CD4-positive, alpha-beta memory T cell (primary cell): ENCODE measurements at regions not wholly inside any gene's neighbourhood (a gene's known extent, or its start where the extent isn't known, plus 50 kb on each side); places are given as distances from the start of the nearest gene placed in this dataset.

ENCODE experiments used
- CTCF ChIA-PET: fragments of 350-600 bp; sonication (Branson Sonifier 250); formaldehyde crosslinking; loops from one replicate; lab custom pipeline; 2021; ENCODE audit warnings: inconsistent platforms; ENCODE audit not compliant: partially characterized antibody; lab: Charles Lee
- POLR2A ChIA-PET: fragments of 350-600 bp; sonication (Branson Sonifier 250); formaldehyde crosslinking; loops from one replicate; lab custom pipeline; 2021; ENCODE audit not compliant: partially characterized antibody; lab: Charles Lee
- DNase-seq, 5 donors: peaks; one replicate each; pipeline versions ENCODE4 v3.0.0 to v3.0.0-alpha.2; 2020 to 2022; ENCODE audit warnings: mixed read lengths in 1 of 5
- H3K27ac ChIP-seq: one replicate; pipeline ENCODE4 v1.7.0; 2013; ENCODE audit warnings: low read depth, low read length
- H3K27me3 ChIP-seq: 2 replicates; pipeline ENCODE4 v1.7.0; 2013; ENCODE audit warnings: mild to moderate bottlenecking, low read length, moderate library complexity; ENCODE audit not compliant: insufficient read depth
- H3K36me3 ChIP-seq: 2 replicates; pipeline ENCODE4 v1.7.0; 2013; ENCODE audit warnings: mild to moderate bottlenecking, low read length, moderate library complexity; ENCODE audit not compliant: insufficient read depth
- H3K4me1 ChIP-seq: 2 replicates; pipeline ENCODE4 v1.7.0; 2013; ENCODE audit warnings: mild to moderate bottlenecking, low read length, moderate library complexity; ENCODE audit not compliant: insufficient read depth
- H3K4me3 ChIP-seq, 2 donors: one replicate each; pipeline ENCODE4 v1.7.0; 2013; ENCODE audit warnings: low read length in 2 of 2, mild to moderate bottlenecking in 1 of 2
- H3K9me3 ChIP-seq, 2 donors: one replicate each; pipeline ENCODE4 v1.7.0; 2013; ENCODE audit warnings: low read length in 2 of 2, control low read depth in 1 of 2; ENCODE audit not compliant: control insufficient read depth in 1 of 2
- H3K27ac Mint-ChIP-seq, 7 donors: one replicate each; pipeline ENCODE4 v1.8.0; 2020 to 2021; ENCODE audit warnings: mixed read lengths in 7 of 7, mild to moderate bottlenecking in 6 of 7, inconsistent platforms in 3 of 7, moderate library complexity in 3 of 7
- H3K27me3 Mint-ChIP-seq, 2 donors: one replicate each; pipeline ENCODE4 v1.8.0; 2020 to 2021; ENCODE audit warnings: mixed read lengths in 2 of 2
- H3K36me3 Mint-ChIP-seq, 2 donors: one replicate each; pipeline ENCODE4 v1.8.0; 2020 to 2021; ENCODE audit warnings: mixed read lengths in 2 of 2, inconsistent platforms in 1 of 2, mild to moderate bottlenecking in 1 of 2
- H3K4me1 Mint-ChIP-seq, 4 donors: one replicate each; pipeline ENCODE4 v1.8.0; 2020 to 2021; ENCODE audit warnings: mixed read lengths in 4 of 4, mild to moderate bottlenecking in 1 of 4
- H3K4me3 Mint-ChIP-seq, 8 donors: one replicate each; pipeline ENCODE4 v1.8.0; 2020 to 2021; ENCODE audit warnings: mixed read lengths in 8 of 8, mild to moderate bottlenecking in 7 of 8, moderate library complexity in 6 of 8, inconsistent platforms in 3 of 8
- H3K9me3 Mint-ChIP-seq, 8 donors: one replicate each; pipeline ENCODE4 v1.8.0; 2020 to 2021; ENCODE audit warnings: mixed read lengths in 8 of 8, mild to moderate bottlenecking in 5 of 8, inconsistent platforms in 3 of 8, moderate library complexity in 1 of 8
- intact Hi-C: fragments of 100-400 bp; cut with micrococcal nuclease; formaldehyde crosslinking; loops from one replicate; pipeline ENCODE4 v1.15.1; 2023

DNA sequence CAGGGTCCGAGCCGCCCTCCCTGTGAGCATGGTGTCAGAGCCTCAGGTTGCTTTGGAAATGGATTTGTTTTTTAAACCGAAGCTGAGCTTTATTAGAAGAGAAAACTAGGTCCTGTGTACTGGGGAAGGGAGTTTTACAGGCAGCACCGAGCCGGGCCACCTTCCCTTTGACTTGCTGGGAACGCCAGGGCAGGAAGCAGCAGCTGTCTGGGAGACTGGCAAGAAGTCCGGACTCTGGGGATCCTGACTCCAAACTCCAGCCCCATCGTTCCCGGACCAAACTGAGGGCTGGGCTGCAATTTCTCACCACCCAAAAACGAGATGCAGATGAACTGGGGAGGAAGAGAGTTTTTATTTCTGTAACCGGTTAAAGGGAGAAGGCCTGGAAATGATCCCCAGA is 214.9 kb upstream of the KCNG1 start:
- ChIA-PET POLR2A (no interaction called here), CTCF (no interaction called here)
- no peak overlapping the region for H3K4me3 Mint-ChIP-seq
- intact Hi-C loops, result no loop called here
- H3K27ac Mint-ChIP-seq, result no peak overlapping the region
- peaks cover 0 to 10% (median 6%) of the 10 kb centered on the region in 8 donors for H3K9me3 Mint-ChIP-seq
- no peaks in the 10 kb centered on the region for H3K4me1 ChIP-seq
- H3K36me3 ChIP-seq, result no peaks in the 10 kb centered on the region
- no peak for DNase-seq
- H3K4me1 Mint-ChIP-seq, result no peaks in the 10 kb centered on the region
- H3K27ac ChIP-seq, result no peak overlapping the region
- H3K4me3 ChIP-seq, result no peak overlapping the region
- H3K27me3 ChIP-seq, result no peaks in the 10 kb centered on the region
- H3K36me3 Mint-ChIP-seq, result no peaks in the 10 kb centered on the region
- H3K9me3 ChIP-seq, result no peaks in the 10 kb centered on the region
- H3K27me3 Mint-ChIP-seq, result peaks cover 18 to 25% of the 10 kb centered on the region in 2 donors

DNA sequence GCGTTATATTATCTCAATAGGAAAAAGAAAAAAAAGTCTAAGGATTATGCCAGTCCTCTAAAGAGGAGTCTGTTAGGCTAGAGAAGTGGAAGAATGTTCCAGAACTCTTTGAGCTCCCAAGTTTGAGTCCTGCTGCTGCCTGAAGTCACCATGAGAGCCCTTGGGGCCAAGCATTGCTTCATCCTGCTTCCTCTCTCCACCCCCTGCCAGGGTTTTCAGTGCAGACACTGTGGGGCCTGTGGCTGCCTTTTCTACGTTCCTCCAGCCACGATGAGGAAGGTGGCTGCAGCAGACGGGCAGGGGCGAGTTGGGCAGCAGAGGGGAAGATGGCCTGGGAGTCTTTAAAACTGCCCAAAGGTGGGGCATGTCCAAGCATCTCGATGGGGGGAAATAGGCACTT is 214.4 kb upstream of the KCNG1 start:
- Mint-ChIP-seq H3K9me3 (peaks cover 0 to 6% (median 4%) of the 10 kb centered on the region in 8 donors), H3K27ac (no peak overlapping the region), H3K36me3 (no peaks in the 10 kb centered on the region), H3K4me1 (no peaks in the 10 kb centered on the region), H3K4me3 (no peak overlapping the region), H3K27me3 (peaks cover 18 to 25% of the 10 kb centered on the region in 2 donors)
- CTCF ChIA-PET, result no interaction called here
- DNase-seq, result no peak
- Histone ChIP-seq H3K27me3 (no peaks in the 10 kb centered on the region), H3K4me3 (no peak overlapping the region), H3K36me3 (no peaks in the 10 kb centered on the region), H3K4me1 (no peaks in the 10 kb centered on the region), H3K27ac (no peak overlapping the region), H3K9me3 (no peaks in the 10 kb centered on the region)
- intact Hi-C loops, result no loop called here
- POLR2A ChIA-PET, result no interaction called here

DNA sequence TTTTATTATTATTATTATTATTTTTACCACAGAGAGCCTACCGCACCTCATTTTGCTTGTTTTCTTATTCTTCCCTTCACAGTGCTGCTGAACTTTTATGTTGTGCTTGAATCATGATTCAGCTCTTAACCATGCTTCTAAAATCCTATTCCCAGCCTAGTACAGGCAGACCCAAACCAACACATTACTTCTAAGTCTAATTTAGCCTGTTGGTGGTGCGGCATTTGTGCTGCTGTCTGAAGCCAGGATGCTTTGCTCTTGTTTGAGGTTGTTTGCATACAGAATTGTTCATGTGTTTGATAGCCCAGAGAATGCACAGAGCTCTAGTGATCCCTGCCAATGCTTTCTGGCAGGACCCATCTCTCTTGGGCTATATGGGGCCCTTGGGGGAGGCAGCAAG is 213.5 kb upstream of the KCNG1 start:
- Mint-ChIP-seq H3K27me3 (peaks cover 17 to 29% of the 10 kb centered on the region in 2 donors), H3K27ac (no peak overlapping the region), H3K4me1 (no peaks in the 10 kb centered on the region), H3K36me3 (no peaks in the 10 kb centered on the region), H3K4me3 (no peak overlapping the region), H3K9me3 (peaks cover 0 to 2% (median 0%) of the 10 kb centered on the region in 8 donors)
- H3K27me3 ChIP-seq, result peaks cover 1% of the 10 kb centered on the region
- ChIA-PET CTCF (no interaction called here), POLR2A (no interaction called here)
- no peak overlapping the region for H3K27ac ChIP-seq
- H3K9me3 ChIP-seq, result no peaks in the 10 kb centered on the region
- no peaks in the 10 kb centered on the region for H3K4me1 ChIP-seq
- no peak overlapping the region for H3K4me3 ChIP-seq
- H3K36me3 ChIP-seq, result no peaks in the 10 kb centered on the region
- no peak for DNase-seq
- intact Hi-C loops, result no loop called here

DNA sequence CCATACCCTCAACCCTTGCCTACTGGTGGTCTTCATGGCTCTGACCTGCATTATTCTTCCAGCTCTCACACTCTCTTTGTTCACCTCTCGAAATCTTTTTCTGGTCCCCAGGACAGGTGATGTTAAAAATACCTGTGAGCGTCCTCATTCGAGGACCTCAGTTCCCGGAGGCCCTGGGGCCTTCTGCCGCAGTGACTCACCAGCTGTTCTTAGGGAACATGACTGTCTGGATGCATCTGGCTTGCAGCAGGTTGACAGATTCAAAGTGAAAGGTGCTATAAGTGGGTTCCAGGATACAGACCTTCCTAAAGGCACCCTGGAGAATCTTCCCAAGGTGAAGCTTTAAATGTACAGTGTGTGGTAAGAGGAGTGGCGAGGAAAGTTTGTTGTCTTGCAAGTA is 210.4 kb upstream of the KCNG1 start:
- Histone ChIP-seq H3K27me3 (peaks cover 4% of the 10 kb centered on the region), H3K9me3 (no peaks in the 10 kb centered on the region), H3K4me1 (no peaks in the 10 kb centered on the region), H3K36me3 (no peaks in the 10 kb centered on the region), H3K27ac (no peak overlapping the region), H3K4me3 (no peak overlapping the region)
- ChIA-PET POLR2A (no interaction called here), CTCF (no interaction called here)
- Mint-ChIP-seq H3K36me3 (no peaks in the 10 kb centered on the region), H3K27ac (no peak overlapping the region), H3K4me3 (no peak overlapping the region), H3K27me3 (peaks cover 12 to 25% of the 10 kb centered on the region in 2 donors), H3K4me1 (no peaks in the 10 kb centered on the region), H3K9me3 (peaks cover 0 to 4% (median 0%) of the 10 kb centered on the region in 8 donors)
- no peak for DNase-seq
- intact Hi-C loops, result no loop called here

DNA sequence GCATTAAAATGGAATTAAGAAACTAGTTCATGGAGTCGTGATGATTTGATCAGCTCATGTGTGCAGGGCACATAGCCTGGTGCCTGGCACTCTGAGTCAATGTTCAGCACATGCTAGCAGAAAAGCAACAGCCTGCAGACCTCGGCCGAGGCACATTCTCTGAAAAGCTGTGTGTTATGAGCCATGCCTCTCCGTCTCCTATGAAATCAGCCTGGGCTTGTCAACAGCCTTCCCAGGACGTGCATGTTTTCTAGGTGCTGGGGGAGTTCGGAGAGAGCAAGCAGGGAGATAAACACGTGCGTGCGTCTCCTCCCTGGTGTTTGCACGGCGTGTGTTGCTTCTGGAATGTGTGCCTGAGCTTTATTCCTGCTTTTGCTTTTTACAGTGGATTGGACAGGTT is 207.8 kb upstream of the KCNG1 start:
- Histone ChIP-seq H3K27ac (no peak overlapping the region), H3K36me3 (no peaks in the 10 kb centered on the region), H3K27me3 (peaks cover 4% of the 10 kb centered on the region), H3K9me3 (no peaks in the 10 kb centered on the region), H3K4me3 (no peak overlapping the region), H3K4me1 (no peaks in the 10 kb centered on the region)
- H3K27ac Mint-ChIP-seq, result no peak overlapping the region
- no peak for DNase-seq
- no peaks in the 10 kb centered on the region for H3K4me1 Mint-ChIP-seq
- H3K27me3 Mint-ChIP-seq, result peaks cover 8 to 15% of the 10 kb centered on the region in 2 donors
- H3K4me3 Mint-ChIP-seq, result no peak overlapping the region
- H3K9me3 Mint-ChIP-seq, result peaks cover 0 to 4% (median 0%) of the 10 kb centered on the region in 8 donors
- CTCF ChIA-PET, result no interaction called here
- no peaks in the 10 kb centered on the region for H3K36me3 Mint-ChIP-seq
- intact Hi-C loops, result no loop called here
- POLR2A ChIA-PET, result no interaction called here

DNA sequence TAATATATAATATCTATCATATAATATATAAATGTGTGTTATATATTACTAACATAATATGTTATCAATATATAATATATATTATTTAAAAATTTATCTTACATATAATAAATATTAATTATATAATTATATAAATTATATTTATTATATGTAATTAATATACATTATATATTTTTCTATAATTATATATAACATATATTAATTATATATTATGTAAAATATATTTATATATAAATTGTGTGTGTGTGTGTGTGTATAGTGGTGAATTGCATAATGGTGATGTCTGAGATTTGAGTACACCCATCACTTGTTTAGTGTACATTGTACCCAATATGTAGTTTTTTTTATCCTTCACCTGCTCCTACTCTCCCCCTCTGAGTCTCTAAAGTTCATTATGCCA is 205.9 kb upstream of the KCNG1 start:
- H3K27me3 Mint-ChIP-seq, result peaks cover 0 to 5% of the 10 kb centered on the region in 2 donors
- DNase-seq, result no peak
- Histone ChIP-seq H3K9me3 (no peaks in the 10 kb centered on the region), H3K27ac (no peak overlapping the region), H3K27me3 (peaks cover 4% of the 10 kb centered on the region), H3K4me1 (no peaks in the 10 kb centered on the region), H3K36me3 (no peaks in the 10 kb centered on the region), H3K4me3 (no peak overlapping the region)
- intact Hi-C loops, result loop anchor here (10.0 kb wide), 1 partner anchor 366 kb away; no protein-coding TSS in a partner anchor
- POLR2A ChIA-PET, result no interaction called here
- CTCF ChIA-PET, result no interaction called here
- no peaks in the 10 kb centered on the region for H3K36me3 Mint-ChIP-seq
- H3K4me3 Mint-ChIP-seq, result no peak overlapping the region
- peaks cover 0 to 8% (median 0%) of the 10 kb centered on the region in 8 donors for H3K9me3 Mint-ChIP-seq
- no peaks in the 10 kb centered on the region for H3K4me1 Mint-ChIP-seq
- H3K27ac Mint-ChIP-seq, result no peak overlapping the region

DNA sequence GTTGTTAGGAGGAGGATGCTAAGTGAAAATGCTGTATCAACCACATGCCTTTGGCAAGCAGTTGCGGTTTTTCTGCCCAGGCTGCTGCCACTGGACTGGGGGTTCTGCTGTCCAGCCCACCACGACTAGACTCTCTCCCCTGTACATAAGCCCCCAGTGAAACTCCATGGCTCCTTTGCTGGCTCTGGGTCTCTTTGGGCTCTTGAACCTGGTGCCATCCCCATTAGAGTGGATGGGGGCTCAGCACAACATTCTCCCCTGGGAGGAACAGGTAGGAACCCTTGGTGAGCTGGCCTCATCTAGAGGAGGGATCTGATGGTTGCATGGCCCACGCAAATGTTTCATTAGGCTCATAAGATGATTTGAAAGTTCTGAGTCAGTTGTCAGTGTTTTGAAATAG is 204.8 kb upstream of the KCNG1 start:
- Histone ChIP-seq H3K27ac (no peak overlapping the region), H3K36me3 (no peaks in the 10 kb centered on the region), H3K9me3 (no peaks in the 10 kb centered on the region), H3K4me1 (no peaks in the 10 kb centered on the region), H3K27me3 (peaks cover 4% of the 10 kb centered on the region), H3K4me3 (no peak overlapping the region)
- ChIA-PET POLR2A (no interaction called here), CTCF (no interaction called here)
- intact Hi-C loops, result loop anchor here (10.0 kb wide), 1 partner anchor 367 kb away; no protein-coding TSS in a partner anchor
- no peaks in the 10 kb centered on the region for H3K36me3 Mint-ChIP-seq
- H3K4me1 Mint-ChIP-seq, result no peaks in the 10 kb centered on the region
- H3K27me3 Mint-ChIP-seq, result peaks cover 0 to 8% of the 10 kb centered on the region in 2 donors
- no peak for DNase-seq
- peaks cover 0 to 11% (median 0%) of the 10 kb centered on the region in 8 donors for H3K9me3 Mint-ChIP-seq
- H3K4me3 Mint-ChIP-seq, result no peak overlapping the region
- no peak overlapping the region for H3K27ac Mint-ChIP-seq
